H54 (cell line): ENCODE measurements at regions not wholly inside any gene's neighbourhood (a gene's known extent, or its start where the extent isn't known, plus 50 kb on each side); places are given as distances from the start of the nearest gene placed in this dataset.
A peak's percentile ranks its signal among the peaks of the same experiment; 100 is the strongest.

ENCODE experiments used
- DNase-seq: peaks from one replicate; pipeline ENCODE4 v3.0.0; 2011; ENCODE audit warnings: low spot score, mixed read lengths; ENCODE audit not compliant: insufficient read length
- FAIRE-seq: peaks from 3 replicates; lab custom pipeline; 2011; peaks lifted over from hg19 to GRCh38; lab: Jason Lieb, UNC
- POLR2A ChIP-seq: IDR thresholded peaks from 2 replicates; pipeline ENCODE4 v1.6.1; 2011; ENCODE audit warnings: low read depth, mild to moderate bottlenecking, low read length

GRCh38 chr3:23071296-23071695 lies 131.8 kb upstream of the UBE2E2 start:
- DNase-seq (no peak), FAIRE-seq (no peak)
- no peak for TF ChIP-seq POLR2A

- DNase-seq (no peak), FAIRE-seq (no peak)
- TF ChIP-seq POLR2A = no peak
Observed at GRCh38 chr3:23071758-23072157, 131.4 kb upstream of the UBE2E2 start.

GRCh38 chr3:23072693-23073092 lies 130.4 kb upstream of the UBE2E2 start:
- TF ChIP-seq POLR2A = no peak
- FAIRE-seq = no peak

GRCh38 chr3:23073724-23074305 lies 129.3 kb upstream of the UBE2E2 start:
- DNase-seq (no peak), FAIRE-seq (no peak)
- TF ChIP-seq POLR2A = no peak

More at GRCh38 chr3:23072693-23073092, 130.4 kb upstream of the UBE2E2 start:
- DNase-seq = no peak

- FAIRE-seq = no peak
- no peak for TF ChIP-seq POLR2A
- no peak for DNase-seq
Observed at GRCh38 chr3:23075496-23075895, 127.6 kb upstream of the UBE2E2 start.

GRCh38 chr3:23076437-23076836 lies 126.7 kb upstream of the UBE2E2 start:
- no peak for FAIRE-seq
- TF ChIP-seq POLR2A = no peak

GRCh38 chr3:23077126-23077525 lies 126.0 kb upstream of the UBE2E2 start:
- TF ChIP-seq POLR2A = no peak
- DNase-seq (no peak), FAIRE-seq (no peak)

More at GRCh38 chr3:23076437-23076836, 126.7 kb upstream of the UBE2E2 start:
- DNase-seq = no peak

- no peak for FAIRE-seq
- TF ChIP-seq POLR2A = no peak
- DNase-seq = no peak
Observed at GRCh38 chr3:23078735-23079134, 124.4 kb upstream of the UBE2E2 start.

GRCh38 chr3:23079976-23080375 lies 123.2 kb upstream of the UBE2E2 start:
- FAIRE-seq (no peak), DNase-seq (no peak)
- TF ChIP-seq POLR2A = no peak

- no peak for FAIRE-seq
- no peak for DNase-seq
- no peak for TF ChIP-seq POLR2A
Observed at GRCh38 chr3:23083701-23084100, 119.4 kb upstream of the UBE2E2 start.

GRCh38 chr3:23084367-23084766 lies 118.8 kb upstream of the UBE2E2 start:
- FAIRE-seq (no peak), DNase-seq (no peak)
- no peak for TF ChIP-seq POLR2A

- DNase-seq (no peak), FAIRE-seq (no peak)
- no peak for TF ChIP-seq POLR2A
Observed at GRCh38 chr3:23085261-23085660, 117.9 kb upstream of the UBE2E2 start.

GRCh38 chr3:23086331-23086730 lies 116.8 kb upstream of the UBE2E2 start:
- no peak for TF ChIP-seq POLR2A
- FAIRE-seq = no peak

GRCh38 chr3:23086831-23087230 lies 116.3 kb upstream of the UBE2E2 start:
- DNase-seq (no peak), FAIRE-seq (no peak)
- TF ChIP-seq POLR2A = no peak

More at GRCh38 chr3:23086331-23086730, 116.8 kb upstream of the UBE2E2 start:
- DNase-seq = no peak

GRCh38 chr3:23094412-23094811 lies 108.7 kb upstream of the UBE2E2 start:
- DNase-seq (no peak), FAIRE-seq (no peak)
- no peak for TF ChIP-seq POLR2A

- FAIRE-seq (peak; percentile 96), DNase-seq (peak; percentile 30)
- TF ChIP-seq POLR2A = no peak
Observed at GRCh38 chr3:23094890-23095462, 108.2 kb upstream of the UBE2E2 start.
